ENCODE measurements at regions not wholly inside any gene's neighbourhood (a gene's known extent, or its start where the extent isn't known, plus 50 kb on each side); places are given as distances from the start of the nearest gene placed in this dataset.

DNA sequence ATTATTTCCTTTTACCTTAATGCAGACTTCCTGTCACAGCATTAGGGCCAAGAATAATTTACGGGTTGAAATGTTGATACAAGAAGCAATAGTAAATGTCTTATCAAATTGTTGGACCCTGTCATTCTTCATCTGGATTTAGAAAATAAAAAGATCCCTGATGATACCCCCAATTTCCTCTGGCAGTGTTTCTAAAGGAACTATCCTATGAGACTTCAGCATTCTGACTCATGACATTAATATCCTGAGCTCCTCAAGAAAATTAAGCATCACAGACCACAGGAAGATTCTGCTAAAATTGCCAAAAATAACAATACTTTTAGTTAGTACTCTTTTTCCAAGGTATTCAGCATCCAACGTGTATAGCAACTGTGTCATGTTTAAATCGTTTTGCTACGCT is 490.5 kb upstream of the ANKRD30A start:
- no peaks in the 10 kb centered on the region for H3K9me3 ChIP-seq (ENCODE audit: insufficient read depth, low read length)
- no peaks in the 10 kb centered on the region for H3K27me3 ChIP-seq (ENCODE audit: insufficient read depth, insufficient read length)
- TF ChIP-seq SUZ12 (IDR thresholded peaks at IDR 0.05; ENCODE audit: extremely low read depth, insufficient read depth, insufficient read length) (no peak), ZNF274 (IDR thresholded peaks at IDR 0.05; ENCODE audit: low read depth, low read length) (no peak), YY1 (IDR thresholded peaks at IDR 0.05; ENCODE audit: insufficient read depth, insufficient read length) (no peak)
- H3K36me3 ChIP-seq (ENCODE audit: insufficient read depth, insufficient read length, low read length) = no peaks in the 10 kb centered on the region
- H3K4me1 ChIP-seq (ENCODE audit: insufficient read depth, insufficient read length) = no peaks in the 10 kb centered on the region
- DNase-seq (ENCODE audit: low read depth, low spot score) = no peak
- H3K4me3 ChIP-seq (ENCODE audit: insufficient read length, low read depth) = no peak overlapping the region
- H3K9ac ChIP-seq (ENCODE audit: insufficient read length, low read depth) = no peak overlapping the region

- Histone ChIP-seq H3K36me3 (ENCODE audit: insufficient read depth, insufficient read length, low read length) (no peaks in the 10 kb centered on the region), H3K4me3 (ENCODE audit: insufficient read length, low read depth) (no peak overlapping the region), H3K27me3 (ENCODE audit: insufficient read depth, insufficient read length) (no peaks in the 10 kb centered on the region), H3K4me1 (ENCODE audit: insufficient read depth, insufficient read length) (no peaks in the 10 kb centered on the region), H3K9ac (ENCODE audit: insufficient read length, low read depth) (no peak overlapping the region), H3K9me3 (ENCODE audit: insufficient read depth, low read length) (no peaks in the 10 kb centered on the region)
- DNase-seq (ENCODE audit: low read depth, low spot score) = no peak
- TF ChIP-seq ZNF274 (IDR thresholded peaks at IDR 0.05; ENCODE audit: low read depth, low read length) = no peak
- TF ChIP-seq YY1 (IDR thresholded peaks at IDR 0.05; ENCODE audit: insufficient read depth, insufficient read length) = no peak
- TF ChIP-seq SUZ12 (IDR thresholded peaks at IDR 0.05; ENCODE audit: extremely low read depth, insufficient read depth, insufficient read length) = no peak
Measured at GRCh38 chr10:36630267-36630666, 495.1 kb upstream of the ANKRD30A start.

DNA sequence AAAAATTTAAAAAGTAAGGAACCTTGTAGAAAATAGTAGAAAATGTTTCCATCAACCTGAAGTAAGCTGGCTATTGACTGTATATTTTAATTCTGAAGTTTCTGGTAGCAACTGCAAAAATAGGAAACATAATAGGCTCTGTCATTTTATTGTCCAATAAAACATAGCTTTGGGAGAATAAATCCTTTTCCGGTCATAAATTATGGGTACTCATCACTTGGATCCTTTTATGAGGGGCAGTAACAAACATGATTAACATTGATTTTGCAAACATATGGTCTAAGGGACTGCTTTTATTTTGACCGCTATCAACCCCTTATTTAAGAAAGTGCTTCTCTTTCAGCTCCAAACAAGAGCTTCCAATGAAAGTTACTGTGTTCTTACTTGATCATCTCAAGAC is 495.9 kb upstream of the ANKRD30A start:
- Histone ChIP-seq H3K27me3 (ENCODE audit: insufficient read depth, insufficient read length) (no peaks in the 10 kb centered on the region), H3K9ac (ENCODE audit: insufficient read length, low read depth) (no peak overlapping the region), H3K4me3 (ENCODE audit: insufficient read length, low read depth) (no peak overlapping the region), H3K36me3 (ENCODE audit: insufficient read depth, insufficient read length, low read length) (no peaks in the 10 kb centered on the region), H3K9me3 (ENCODE audit: insufficient read depth, low read length) (no peaks in the 10 kb centered on the region), H3K4me1 (ENCODE audit: insufficient read depth, insufficient read length) (no peaks in the 10 kb centered on the region)
- no peak for TF ChIP-seq YY1 (IDR thresholded peaks at IDR 0.05; ENCODE audit: insufficient read depth, insufficient read length)
- TF ChIP-seq ZNF274 (IDR thresholded peaks at IDR 0.05; ENCODE audit: low read depth, low read length) = no peak
- TF ChIP-seq SUZ12 (IDR thresholded peaks at IDR 0.05; ENCODE audit: extremely low read depth, insufficient read depth, insufficient read length) = no peak
- no peak for DNase-seq (ENCODE audit: low read depth, low spot score)

DNA sequence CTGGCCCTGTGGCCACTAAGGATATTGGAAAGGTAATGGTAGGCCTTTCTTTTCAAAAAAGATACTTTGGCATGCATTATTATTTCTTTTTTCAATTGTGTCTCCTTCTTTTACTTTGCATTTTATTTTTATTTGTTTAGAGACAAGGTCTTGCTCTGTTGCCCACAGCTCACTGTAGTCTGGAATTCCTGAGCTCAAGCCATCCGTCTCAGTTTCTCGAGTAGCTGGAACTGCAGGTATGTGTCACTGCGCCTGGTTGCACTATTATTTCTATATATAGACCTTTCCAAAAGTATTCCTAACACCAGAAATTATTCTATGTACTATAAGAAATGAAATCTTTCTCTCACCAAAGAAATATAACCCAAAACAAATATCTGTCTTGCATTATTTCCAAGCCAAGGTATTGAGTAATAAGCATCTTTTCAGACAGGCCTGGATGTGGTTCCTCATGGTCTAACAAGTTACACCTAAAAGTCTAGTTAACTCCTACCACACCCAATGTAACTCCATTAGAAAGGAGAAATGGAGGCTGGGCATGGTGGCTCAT is 500.8 kb upstream of the ANKRD30A start:
- Histone ChIP-seq H3K27me3 (ENCODE audit: insufficient read depth, insufficient read length) (no peaks in the 10 kb centered on the region), H3K9ac (ENCODE audit: insufficient read length, low read depth) (no peak overlapping the region), H3K36me3 (ENCODE audit: insufficient read depth, insufficient read length, low read length) (no peaks in the 10 kb centered on the region), H3K4me3 (ENCODE audit: insufficient read length, low read depth) (no peak overlapping the region), H3K4me1 (ENCODE audit: insufficient read depth, insufficient read length) (no peaks in the 10 kb centered on the region), H3K9me3 (ENCODE audit: insufficient read depth, low read length) (no peaks in the 10 kb centered on the region)
- no peak for TF ChIP-seq YY1 (IDR thresholded peaks at IDR 0.05; ENCODE audit: insufficient read depth, insufficient read length)
- TF ChIP-seq ZNF274 (IDR thresholded peaks at IDR 0.05; ENCODE audit: low read depth, low read length) = no peak
- no peak for TF ChIP-seq SUZ12 (IDR thresholded peaks at IDR 0.05; ENCODE audit: extremely low read depth, insufficient read depth, insufficient read length)
- no peak for DNase-seq (ENCODE audit: low read depth, low spot score)

- Histone ChIP-seq H3K36me3 (ENCODE audit: insufficient read depth, insufficient read length, low read length) (no peaks in the 10 kb centered on the region), H3K4me3 (ENCODE audit: insufficient read length, low read depth) (no peak overlapping the region), H3K9me3 (ENCODE audit: insufficient read depth, low read length) (no peaks in the 10 kb centered on the region), H3K4me1 (ENCODE audit: insufficient read depth, insufficient read length) (no peaks in the 10 kb centered on the region), H3K9ac (ENCODE audit: insufficient read length, low read depth) (no peak overlapping the region), H3K27me3 (ENCODE audit: insufficient read depth, insufficient read length) (no peaks in the 10 kb centered on the region)
- DNase-seq (ENCODE audit: low read depth, low spot score) = no peak
- TF ChIP-seq ZNF274 (IDR thresholded peaks at IDR 0.05; ENCODE audit: low read depth, low read length) = no peak
- no peak for TF ChIP-seq YY1 (IDR thresholded peaks at IDR 0.05; ENCODE audit: insufficient read depth, insufficient read length)
- TF ChIP-seq SUZ12 (IDR thresholded peaks at IDR 0.05; ENCODE audit: extremely low read depth, insufficient read depth, insufficient read length) = no peak
Measured at GRCh38 chr10:36621346-36621745, 504.1 kb upstream of the ANKRD30A start.

DNA sequence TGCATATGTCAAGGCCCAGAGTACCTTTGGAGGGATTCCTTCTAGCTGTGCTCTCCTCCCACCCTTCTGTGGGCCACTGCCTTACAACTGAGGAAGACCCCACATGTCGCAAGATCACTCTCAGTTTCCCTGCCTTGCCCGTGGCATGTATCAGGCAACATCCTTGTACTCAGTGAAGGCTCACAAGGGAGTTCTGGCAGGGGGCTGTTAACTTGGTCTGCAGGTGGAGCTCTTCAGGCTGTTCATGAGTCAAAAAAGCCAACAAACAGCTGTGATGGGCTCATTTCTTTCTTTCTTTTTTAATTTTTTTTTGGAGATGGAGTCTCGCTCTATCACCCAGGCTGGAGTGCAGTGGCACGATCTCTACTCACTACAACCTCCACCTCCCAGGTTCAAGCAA is 513.0 kb upstream of the ANKRD30A start:
- no peaks in the 10 kb centered on the region for H3K36me3 ChIP-seq (ENCODE audit: insufficient read depth, insufficient read length, low read length)
- no peak overlapping the region for H3K4me3 ChIP-seq (ENCODE audit: insufficient read length, low read depth)
- no peak for DNase-seq (ENCODE audit: low read depth, low spot score)
- no peak for TF ChIP-seq YY1 (IDR thresholded peaks at IDR 0.05; ENCODE audit: insufficient read depth, insufficient read length)
- TF ChIP-seq SUZ12 (IDR thresholded peaks at IDR 0.05; ENCODE audit: extremely low read depth, insufficient read depth, insufficient read length) = no peak
- TF ChIP-seq ZNF274 (IDR thresholded peaks at IDR 0.05; ENCODE audit: low read depth, low read length) = no peak
- H3K4me1 ChIP-seq (ENCODE audit: insufficient read depth, insufficient read length) = no peaks in the 10 kb centered on the region
- no peak overlapping the region for H3K9ac ChIP-seq (ENCODE audit: insufficient read length, low read depth)
- H3K9me3 ChIP-seq (ENCODE audit: insufficient read depth, low read length) = no peaks in the 10 kb centered on the region
- no peaks in the 10 kb centered on the region for H3K27me3 ChIP-seq (ENCODE audit: insufficient read depth, insufficient read length)

- DNase-seq (ENCODE audit: low read depth, low spot score) = no peak
- Histone ChIP-seq H3K4me1 (ENCODE audit: insufficient read depth, insufficient read length) (no peaks in the 10 kb centered on the region), H3K4me3 (ENCODE audit: insufficient read length, low read depth) (no peak overlapping the region), H3K9me3 (ENCODE audit: insufficient read depth, low read length) (no peaks in the 10 kb centered on the region), H3K9ac (ENCODE audit: insufficient read length, low read depth) (no peak overlapping the region), H3K36me3 (ENCODE audit: insufficient read depth, insufficient read length, low read length) (no peaks in the 10 kb centered on the region), H3K27me3 (ENCODE audit: insufficient read depth, insufficient read length) (no peaks in the 10 kb centered on the region)
- TF ChIP-seq SUZ12 (IDR thresholded peaks at IDR 0.05; ENCODE audit: extremely low read depth, insufficient read depth, insufficient read length) = no peak
- no peak for TF ChIP-seq ZNF274 (IDR thresholded peaks at IDR 0.05; ENCODE audit: low read depth, low read length)
- TF ChIP-seq YY1 (IDR thresholded peaks at IDR 0.05; ENCODE audit: insufficient read depth, insufficient read length) = no peak
Measured at GRCh38 chr10:36608866-36609265, 516.5 kb upstream of the ANKRD30A start.

All from NT2/D1 (cell line).